ENCODE measurements at regions not wholly inside any gene's neighbourhood (a gene's known extent, or its start where the extent isn't known, plus 50 kb on each side); places are given as distances from the start of the nearest gene placed in this dataset.

GRCh38 chr20:58059260-58059544, 169.3 kb downstream of the ANKRD60 start:
- TF ChIP-seq POLR2A (IDR thresholded peaks at IDR 0.05; ENCODE audit: extremely low read depth, insufficient read length) (no peak), MYC (IDR thresholded peaks at IDR 0.05; ENCODE audit: low read depth, low read length) (no peak)
- TF ChIP-seq, protein P1, sequence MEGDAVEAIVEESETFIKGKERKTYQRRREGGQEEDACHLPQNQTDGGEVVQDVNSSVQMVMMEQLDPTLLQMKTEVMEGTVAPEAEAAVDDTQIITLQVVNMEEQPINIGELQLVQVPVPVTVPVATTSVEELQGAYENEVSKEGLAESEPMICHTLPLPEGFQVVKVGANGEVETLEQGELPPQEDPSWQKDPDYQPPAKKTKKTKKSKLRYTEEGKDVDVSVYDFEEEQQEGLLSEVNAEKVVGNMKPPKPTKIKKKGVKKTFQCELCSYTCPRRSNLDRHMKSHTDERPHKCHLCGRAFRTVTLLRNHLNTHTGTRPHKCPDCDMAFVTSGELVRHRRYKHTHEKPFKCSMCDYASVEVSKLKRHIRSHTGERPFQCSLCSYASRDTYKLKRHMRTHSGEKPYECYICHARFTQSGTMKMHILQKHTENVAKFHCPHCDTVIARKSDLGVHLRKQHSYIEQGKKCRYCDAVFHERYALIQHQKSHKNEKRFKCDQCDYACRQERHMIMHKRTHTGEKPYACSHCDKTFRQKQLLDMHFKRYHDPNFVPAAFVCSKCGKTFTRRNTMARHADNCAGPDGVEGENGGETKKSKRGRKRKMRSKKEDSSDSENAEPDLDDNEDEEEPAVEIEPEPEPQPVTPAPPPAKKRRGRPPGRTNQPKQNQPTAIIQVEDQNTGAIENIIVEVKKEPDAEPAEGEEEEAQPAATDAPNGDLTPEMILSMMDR (IDR thresholded peaks at IDR 0.05; ENCODE audit: low read depth, low read length): no peak

Data from NB4 (cell line).